ENCODE measurements at regions not wholly inside any gene's neighbourhood (a gene's known extent, or its start where the extent isn't known, plus 50 kb on each side); places are given as distances from the start of the nearest gene placed in this dataset.

- DNase-seq (ENCODE audit: insufficient read length, low spot score) (no peak), FAIRE-seq (peak; percentile 41)
- TF ChIP-seq CTCF (IDR thresholded peaks at IDR 0.05; ENCODE audit: insufficient read depth, missing control alignments), result peak; percentile 57
Observed at GRCh38 chr2:155377266-155377680, 678.8 kb downstream of the KCNJ3 start.

- DNase-seq (ENCODE audit: insufficient read length, low spot score) (no peak), FAIRE-seq (no peak)
- peak; percentile 49 for TF ChIP-seq CTCF (IDR thresholded peaks at IDR 0.05; ENCODE audit: insufficient read depth, missing control alignments)
Observed at GRCh38 chr2:155372969-155373368, 674.5 kb downstream of the KCNJ3 start.

GRCh38 chr2:155368934-155369333, 670.4 kb downstream of the KCNJ3 start:
- TF ChIP-seq CTCF (IDR thresholded peaks at IDR 0.05; ENCODE audit: insufficient read depth, missing control alignments), result peak; percentile 26
- FAIRE-seq, result peak; percentile 35
- no peak for DNase-seq (ENCODE audit: insufficient read length, low spot score)

- DNase-seq (ENCODE audit: insufficient read length, low spot score), result no peak
- FAIRE-seq, result no peak
- no peak for TF ChIP-seq CTCF (IDR thresholded peaks at IDR 0.05; ENCODE audit: insufficient read depth, missing control alignments)
Observed at GRCh38 chr2:155364766-155365165, 666.3 kb downstream of the KCNJ3 start.

- TF ChIP-seq CTCF (IDR thresholded peaks at IDR 0.05; ENCODE audit: insufficient read depth, missing control alignments), result no peak
- DNase-seq (ENCODE audit: insufficient read length, low spot score) (no peak), FAIRE-seq (no peak)
Observed at GRCh38 chr2:155363349-155363888, 664.9 kb downstream of the KCNJ3 start.

GRCh38 chr2:155357172-155357571, 658.7 kb downstream of the KCNJ3 start:
- FAIRE-seq (no peak), DNase-seq (ENCODE audit: insufficient read length, low spot score) (no peak)
- TF ChIP-seq CTCF (IDR thresholded peaks at IDR 0.05; ENCODE audit: insufficient read depth, missing control alignments), result no peak

GRCh38 chr2:155356250-155356649, 657.8 kb downstream of the KCNJ3 start:
- FAIRE-seq (no peak), DNase-seq (ENCODE audit: insufficient read length, low spot score) (no peak)
- TF ChIP-seq CTCF (IDR thresholded peaks at IDR 0.05; ENCODE audit: insufficient read depth, missing control alignments), result no peak

Measured in D721Med (cell line).